GM10266 (cell line): ENCODE measurements at regions not wholly inside any gene's neighbourhood (a gene's known extent, or its start where the extent isn't known, plus 50 kb on each side); places are given as distances from the start of the nearest gene placed in this dataset.

Source experiments
- DNase-seq: peaks from one replicate; pipeline ENCODE4 v3.0.0; 2012; ENCODE audit errors: extremely low spot score
- TF ChIP-seq, protein P1 (sequence below): IDR thresholded peaks from 2 replicates; pipeline ENCODE4 v1.5.1; 2012; ENCODE audit warnings: mild to moderate bottlenecking, low read depth; ENCODE audit not compliant: control insufficient read depth, insufficient read depth; ENCODE audit errors: missing control alignments

- no peak for DNase-seq
- TF ChIP-seq, protein P1, sequence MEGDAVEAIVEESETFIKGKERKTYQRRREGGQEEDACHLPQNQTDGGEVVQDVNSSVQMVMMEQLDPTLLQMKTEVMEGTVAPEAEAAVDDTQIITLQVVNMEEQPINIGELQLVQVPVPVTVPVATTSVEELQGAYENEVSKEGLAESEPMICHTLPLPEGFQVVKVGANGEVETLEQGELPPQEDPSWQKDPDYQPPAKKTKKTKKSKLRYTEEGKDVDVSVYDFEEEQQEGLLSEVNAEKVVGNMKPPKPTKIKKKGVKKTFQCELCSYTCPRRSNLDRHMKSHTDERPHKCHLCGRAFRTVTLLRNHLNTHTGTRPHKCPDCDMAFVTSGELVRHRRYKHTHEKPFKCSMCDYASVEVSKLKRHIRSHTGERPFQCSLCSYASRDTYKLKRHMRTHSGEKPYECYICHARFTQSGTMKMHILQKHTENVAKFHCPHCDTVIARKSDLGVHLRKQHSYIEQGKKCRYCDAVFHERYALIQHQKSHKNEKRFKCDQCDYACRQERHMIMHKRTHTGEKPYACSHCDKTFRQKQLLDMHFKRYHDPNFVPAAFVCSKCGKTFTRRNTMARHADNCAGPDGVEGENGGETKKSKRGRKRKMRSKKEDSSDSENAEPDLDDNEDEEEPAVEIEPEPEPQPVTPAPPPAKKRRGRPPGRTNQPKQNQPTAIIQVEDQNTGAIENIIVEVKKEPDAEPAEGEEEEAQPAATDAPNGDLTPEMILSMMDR: no peak
Measured at GRCh38 chr2:5102823-5103222, 589.4 kb upstream of the SOX11 start.

- no peak for DNase-seq
- TF ChIP-seq, protein P1: no peak
Measured at GRCh38 chr2:5111581-5111980, 580.6 kb upstream of the SOX11 start.

DNA sequence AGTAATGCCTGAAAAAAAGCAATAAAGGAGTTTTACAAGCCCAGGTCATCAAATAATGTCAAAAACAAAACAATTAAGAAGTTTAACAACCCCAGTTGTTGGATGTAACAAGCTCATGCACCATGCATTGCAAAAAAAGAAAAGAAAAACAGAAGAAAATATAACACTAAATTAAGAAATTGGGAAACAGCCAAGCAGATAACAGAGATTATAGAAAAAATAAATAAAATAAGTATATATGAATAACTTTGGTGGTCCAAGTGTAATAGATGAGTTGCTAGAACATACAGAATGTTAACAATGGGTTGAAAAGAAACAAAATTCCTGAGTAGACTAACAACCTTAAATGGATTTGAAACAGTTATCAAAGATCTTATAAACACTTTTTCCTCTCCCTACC, 573.1 kb upstream of the SOX11 start:
- DNase-seq: no peak
- TF ChIP-seq, protein P1: no peak

DNA sequence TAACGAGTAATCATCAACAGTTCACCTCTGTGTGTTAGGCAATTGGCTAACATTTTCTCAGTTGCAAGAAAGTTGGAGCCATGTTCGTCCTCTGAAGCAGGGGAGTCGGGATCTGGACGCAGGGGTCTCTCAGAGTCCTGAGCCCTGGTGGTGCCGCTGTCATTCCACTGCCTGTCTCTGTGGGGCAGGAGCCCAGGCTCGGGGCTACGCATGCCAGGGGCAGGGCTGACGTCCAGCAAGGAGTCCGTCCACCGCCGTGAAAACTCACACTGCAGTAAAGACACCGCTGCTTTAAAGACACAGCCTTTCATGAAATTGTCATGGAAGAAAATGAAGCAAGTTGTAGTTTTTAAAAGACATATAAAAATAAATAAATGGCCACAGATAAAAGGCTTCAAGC, 571.1 kb upstream of the SOX11 start:
- no peak for DNase-seq
- TF ChIP-seq, protein P1: no peak

DNA sequence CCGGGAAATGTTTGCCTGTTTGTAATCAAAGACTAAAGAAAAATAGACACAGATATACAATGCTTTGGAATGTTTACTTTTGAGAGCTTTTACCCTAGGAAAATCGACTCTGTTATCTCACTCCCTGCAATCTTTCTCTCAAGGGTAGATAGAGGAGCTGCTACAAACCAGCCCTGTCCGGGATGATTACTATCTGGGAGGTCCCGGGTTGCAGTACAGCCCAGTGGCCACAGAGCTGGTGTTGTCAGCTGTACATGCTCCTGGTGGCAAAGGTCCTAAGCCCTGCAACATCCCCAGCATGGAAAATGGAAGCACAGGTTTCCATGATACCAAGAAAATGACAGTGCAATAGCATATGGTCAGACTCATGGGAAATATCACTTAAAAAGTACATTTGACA, 570.5 kb upstream of the SOX11 start:
- TF ChIP-seq, protein P1: no peak
- DNase-seq: no peak

GRCh38 chr2:5123582-5124196, 568.5 kb upstream of the SOX11 start:
- TF ChIP-seq, protein P1: no peak
- no peak for DNase-seq

DNA sequence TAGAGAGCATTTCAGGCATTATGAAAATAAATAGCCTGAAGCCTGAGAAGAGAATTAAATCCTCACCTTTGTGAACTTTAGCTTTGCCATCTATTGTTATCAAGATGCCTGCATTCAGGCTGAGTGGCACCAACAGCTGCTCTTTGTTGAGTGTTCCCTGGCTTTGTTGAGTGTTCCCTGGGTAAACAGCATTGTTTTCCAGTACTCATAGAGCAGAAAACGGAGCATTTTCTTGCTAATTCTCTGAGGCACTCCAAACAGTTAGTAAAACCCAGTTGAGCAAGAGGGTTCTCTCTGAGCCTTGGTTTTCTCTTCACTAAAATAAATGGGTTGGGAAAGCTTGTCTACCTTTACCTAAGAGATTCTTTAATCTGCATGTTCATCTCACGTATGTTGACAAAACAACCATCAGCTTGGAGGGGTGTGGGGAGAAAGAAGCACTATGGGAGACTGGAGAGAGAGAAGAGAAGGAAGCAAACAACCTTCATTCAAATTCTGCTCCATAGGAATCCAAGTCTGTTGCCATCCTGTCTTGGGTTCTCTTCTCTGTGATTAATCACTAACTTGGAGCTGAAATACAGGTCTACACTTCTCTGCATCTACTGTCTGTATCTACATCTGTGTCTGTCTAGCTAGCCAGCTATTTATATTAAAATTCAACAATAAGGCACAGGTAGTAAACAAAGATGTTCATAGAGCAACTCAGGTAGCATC, 567.0 kb upstream of the SOX11 start:
- DNase-seq: no peak
- TF ChIP-seq, protein P1: no peak
